ENCODE measurements at regions not wholly inside any gene's neighbourhood (a gene's known extent, or its start where the extent isn't known, plus 50 kb on each side); places are given as distances from the start of the nearest gene placed in this dataset.

GRCh38 chr3:147472846-147473245 lies 63.7 kb downstream of the ZIC1 start:
- no peak for TF ChIP-seq ELF4 (IDR thresholded peaks at IDR 0.05)
- TF ChIP-seq ZNF384 (IDR thresholded peaks at IDR 0.05) = no peak
- TF ChIP-seq ARNT (IDR thresholded peaks at IDR 0.05) = no peak
- no peak for TF ChIP-seq HDGF (IDR thresholded peaks at IDR 0.05; ENCODE audit: borderline replicate concordance)
- no peak for TF ChIP-seq NFRKB (IDR thresholded peaks at IDR 0.05)
- no peak for TF ChIP-seq FOXK2 (IDR thresholded peaks at IDR 0.05)
- TF ChIP-seq SP1 (IDR thresholded peaks at IDR 0.05) = no peak
- TF ChIP-seq FOXA1 (IDR thresholded peaks at IDR 0.05) = no peak
- TF ChIP-seq TARDBP (IDR thresholded peaks at IDR 0.05) = no peak
- no peak for TF ChIP-seq SUZ12 (IDR thresholded peaks at IDR 0.05)
- no peak for TF ChIP-seq BHLHE40 (IDR thresholded peaks at IDR 0.05; ENCODE audit: borderline replicate concordance)
- no peak for TF ChIP-seq FOXM1 (IDR thresholded peaks at IDR 0.05; ENCODE audit: borderline replicate concordance)

Measured in HEK293T (cell line).